H4 (cell line): ENCODE measurements at regions not wholly inside any gene's neighbourhood (a gene's known extent, or its start where the extent isn't known, plus 50 kb on each side); places are given as distances from the start of the nearest gene placed in this dataset.
"Not testable (repeated sequence)": the region's sequence is repeated elsewhere in the genome, so short reads cannot be mapped to it uniquely, and the experiment has no call there.

Experiments used
- DNase-seq: peaks from one replicate; pipeline ENCODE4 v3.0.0-alpha.2; 2015; ENCODE audit warnings: low spot score

GRCh38 chr1:55541296-55541695, 326.1 kb upstream of the USP24 start:
- DNase-seq, result no peak

GRCh38 chr1:55539652-55540512, 324.7 kb upstream of the USP24 start:
- no peak for DNase-seq

DNA sequence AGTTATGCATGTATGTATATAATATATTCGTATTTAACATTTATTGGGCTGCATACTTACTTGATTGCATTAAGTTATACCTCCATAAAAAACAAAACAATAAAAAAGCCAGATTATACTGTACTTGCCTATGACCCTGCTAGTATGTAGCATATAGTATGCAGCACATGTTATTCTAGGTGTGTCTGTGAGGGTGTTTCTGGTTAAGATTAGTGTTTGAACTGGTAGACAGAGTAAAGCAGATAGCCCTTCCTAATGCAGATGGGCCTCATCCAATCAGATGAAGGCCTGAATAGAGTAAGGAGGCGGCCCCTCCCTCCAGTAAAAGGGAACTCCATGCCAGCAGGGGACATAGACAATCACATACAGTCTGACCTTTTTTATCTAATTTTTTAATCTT, 323.3 kb upstream of the USP24 start:
- no peak for DNase-seq

GRCh38 chr1:55536545-55536865, 321.3 kb upstream of the USP24 start:
- DNase-seq, result no peak

- no peak for DNase-seq
These were observed 320.8 kb upstream of the USP24 start for GRCh38 chr1:55535724-55536544.

DNA sequence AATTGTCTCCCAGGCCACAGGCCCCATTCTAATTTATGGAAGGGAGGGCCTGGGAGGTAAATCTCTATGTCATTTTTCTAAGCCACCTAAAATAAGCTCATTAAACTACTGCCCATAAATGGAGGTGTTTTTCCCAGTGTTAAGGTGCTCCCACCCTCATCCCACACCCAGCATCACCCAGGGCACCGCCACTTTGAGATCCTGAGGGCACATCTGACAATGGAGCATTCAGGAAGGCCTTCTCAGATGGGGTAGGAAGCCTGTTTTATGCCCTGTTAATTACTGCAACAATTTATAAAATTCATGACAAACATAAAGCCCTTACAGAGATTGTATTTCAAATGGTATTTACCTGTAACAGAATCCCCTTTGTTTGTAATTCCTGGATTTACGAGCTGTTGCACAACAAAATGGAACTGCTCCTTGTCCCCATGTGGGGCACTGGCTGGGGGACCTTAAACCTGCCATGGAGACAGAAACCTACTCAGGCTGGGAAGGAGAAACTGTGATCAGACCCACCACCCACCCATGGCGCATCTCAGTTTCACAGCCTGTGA, 319.5 kb upstream of the USP24 start:
- DNase-seq, result no peak

DNA sequence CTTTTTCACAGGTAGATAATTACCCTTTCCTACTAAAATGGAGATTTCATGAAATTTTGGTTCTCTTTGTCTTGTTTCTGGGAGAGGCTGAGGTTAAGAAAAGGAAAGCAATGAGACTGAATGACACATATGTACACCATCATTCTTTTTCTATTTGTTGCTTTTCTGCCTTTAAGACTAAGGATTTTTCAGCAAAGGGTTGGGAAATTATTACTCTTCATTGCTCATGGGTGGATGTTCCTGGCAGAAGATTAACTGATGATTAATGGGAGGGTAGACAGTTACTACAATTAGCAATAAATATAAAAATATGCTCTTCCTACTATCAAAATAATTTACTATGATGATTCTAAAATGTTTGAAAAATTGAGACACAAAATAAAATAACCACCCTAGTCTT, 316.5 kb upstream of the USP24 start:
- DNase-seq, result no peak

DNA sequence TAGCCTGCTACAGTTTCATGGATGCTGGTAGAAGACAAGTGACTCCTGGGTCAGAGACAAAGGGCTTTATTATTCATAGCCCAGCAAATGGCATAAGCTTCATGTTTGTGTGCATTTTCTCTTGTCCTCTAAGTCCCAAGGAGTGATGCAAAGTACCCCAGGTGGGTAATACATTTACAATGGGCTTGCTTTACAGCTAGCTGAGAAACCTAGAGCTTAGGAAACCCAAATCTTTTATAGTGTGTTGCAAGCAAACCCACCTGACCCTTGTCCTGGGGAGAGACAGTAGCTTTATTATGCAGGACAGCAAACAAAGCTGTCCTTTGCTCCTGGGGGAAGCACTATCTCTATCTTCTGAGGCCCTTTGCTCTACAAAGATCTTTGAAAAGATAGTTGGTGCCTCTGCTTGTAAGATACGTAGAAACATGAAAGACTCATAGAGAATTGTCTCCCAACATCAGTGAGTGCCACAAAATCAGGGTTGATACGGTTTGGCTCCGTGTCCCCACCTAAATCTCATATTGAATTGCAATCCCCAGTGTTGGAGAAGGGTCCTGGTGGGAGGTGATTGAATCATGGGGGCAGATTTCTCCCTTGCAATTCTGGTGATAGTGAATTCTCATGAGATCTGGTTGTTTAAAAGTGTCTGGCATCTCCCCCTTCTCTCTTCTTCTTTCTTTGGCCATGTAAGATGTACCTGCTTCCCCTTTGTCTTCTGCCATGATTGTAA, 315.8 kb upstream of the USP24 start:
- DNase-seq, result no peak

DNA sequence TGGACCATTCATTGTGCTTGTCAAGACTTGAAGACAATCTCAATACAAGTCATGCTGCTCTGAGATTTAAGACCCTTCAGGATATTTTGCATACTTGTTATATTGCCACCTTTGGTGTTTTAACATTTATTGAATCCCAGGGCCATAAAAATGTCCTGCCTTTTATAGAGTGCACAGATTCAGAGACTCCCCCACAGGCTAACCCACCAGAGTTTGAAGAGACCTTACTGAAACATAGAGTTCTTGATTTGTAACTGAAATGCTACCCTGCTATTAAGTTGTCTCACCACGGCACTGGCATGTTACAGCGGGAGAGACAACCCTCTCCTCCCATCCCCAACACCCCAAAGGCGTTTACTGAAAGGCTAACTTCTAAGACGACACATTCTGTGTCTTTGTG, 313.9 kb upstream of the USP24 start:
- no peak for DNase-seq

DNA sequence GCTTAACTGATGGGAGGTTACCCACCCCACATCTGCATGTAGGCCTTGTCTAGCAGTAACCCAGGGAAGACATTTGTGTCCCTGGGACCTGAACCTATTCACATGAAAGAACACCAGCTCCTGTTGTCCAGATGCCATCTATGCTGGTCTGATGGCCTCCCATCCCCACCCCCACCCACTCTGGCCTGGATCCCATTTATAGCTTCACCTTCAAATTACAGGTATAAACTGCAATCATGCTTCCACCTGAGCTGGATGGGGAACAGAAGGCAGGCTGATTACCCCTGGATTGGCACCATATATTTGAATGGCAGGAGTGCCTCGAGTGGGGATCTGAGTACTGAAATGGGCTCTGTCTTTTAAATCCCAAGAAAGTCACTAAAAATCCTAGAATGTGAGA, 312.7 kb upstream of the USP24 start:
- no peak for DNase-seq

- DNase-seq, result no peak
These were observed 311.6 kb upstream of the USP24 start for GRCh38 chr1:55526716-55527115.

DNA sequence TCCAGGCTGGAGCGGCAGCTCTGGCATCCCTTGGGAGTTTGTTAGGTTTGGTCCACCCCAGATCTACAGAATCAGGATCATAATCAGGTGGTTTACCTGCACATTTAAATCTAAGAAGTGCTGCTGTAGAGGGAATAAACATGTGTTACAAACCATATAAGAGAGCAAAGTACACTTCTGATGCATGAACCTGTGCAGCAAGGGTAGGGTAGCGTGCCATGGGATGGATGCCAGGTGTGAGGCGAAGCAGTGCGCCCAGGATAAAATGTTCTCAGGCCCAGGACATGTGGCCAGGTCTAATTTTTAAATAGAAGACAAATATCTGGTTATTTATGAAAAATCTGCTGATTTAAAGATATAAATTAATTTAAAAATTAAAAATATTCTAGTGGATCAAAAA, 308.8 kb upstream of the USP24 start:
- no peak for DNase-seq

DNA sequence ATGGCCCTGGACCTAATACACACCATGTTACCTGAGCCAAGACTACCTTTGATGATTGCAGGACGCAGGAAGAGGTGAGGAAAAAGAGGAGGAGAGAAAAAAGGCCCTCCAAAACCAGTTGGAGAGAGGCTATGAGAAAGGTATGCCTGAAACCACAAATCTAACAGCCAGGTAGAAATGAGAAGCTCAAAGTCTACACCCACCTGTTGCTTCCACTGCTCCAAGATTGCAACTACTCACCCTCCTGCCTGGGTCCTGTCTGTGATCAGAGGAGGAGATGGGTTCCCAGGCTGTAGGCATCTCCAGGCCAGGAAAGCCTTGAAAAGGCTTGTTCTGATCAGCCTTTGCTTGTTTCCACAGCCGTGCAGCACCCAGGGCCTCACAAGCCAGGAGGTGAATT, 307.8 kb upstream of the USP24 start:
- no peak for DNase-seq

DNA sequence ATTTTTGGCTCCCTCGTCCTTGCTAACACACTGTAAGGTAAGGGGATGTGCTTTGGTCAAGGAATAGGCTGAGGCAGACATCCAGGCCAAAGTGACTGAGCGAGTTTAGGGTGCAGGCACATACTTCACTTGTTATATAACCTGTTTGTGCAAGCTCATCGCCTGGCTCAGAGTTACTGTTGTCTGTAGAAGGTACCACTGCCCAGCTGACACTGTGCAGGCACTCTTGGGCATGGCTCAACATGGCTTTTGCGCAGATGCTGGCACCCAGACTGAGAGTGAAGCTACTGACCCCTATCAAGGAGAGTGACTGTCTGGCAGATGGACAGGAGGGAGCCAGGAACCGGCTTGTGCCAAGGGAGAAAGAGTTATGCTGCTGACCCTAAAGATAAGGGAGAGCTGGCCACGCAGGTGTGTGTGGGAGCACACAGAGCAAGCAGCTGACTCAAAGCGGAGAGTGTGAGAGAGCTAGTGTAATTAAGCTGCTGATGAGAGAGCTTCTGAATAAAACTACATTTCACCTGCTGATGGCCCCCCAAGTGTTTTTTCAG, 307.3 kb upstream of the USP24 start:
- no peak for DNase-seq

GRCh38 chr1:55520861-55521260, 305.7 kb upstream of the USP24 start:
- DNase-seq, result no peak

- peak; percentile 28 for DNase-seq
These were observed 304.9 kb upstream of the USP24 start for GRCh38 chr1:55519937-55520683.

- DNase-seq, result no peak
These were observed 304.1 kb upstream of the USP24 start for GRCh38 chr1:55519276-55519675.

DNA sequence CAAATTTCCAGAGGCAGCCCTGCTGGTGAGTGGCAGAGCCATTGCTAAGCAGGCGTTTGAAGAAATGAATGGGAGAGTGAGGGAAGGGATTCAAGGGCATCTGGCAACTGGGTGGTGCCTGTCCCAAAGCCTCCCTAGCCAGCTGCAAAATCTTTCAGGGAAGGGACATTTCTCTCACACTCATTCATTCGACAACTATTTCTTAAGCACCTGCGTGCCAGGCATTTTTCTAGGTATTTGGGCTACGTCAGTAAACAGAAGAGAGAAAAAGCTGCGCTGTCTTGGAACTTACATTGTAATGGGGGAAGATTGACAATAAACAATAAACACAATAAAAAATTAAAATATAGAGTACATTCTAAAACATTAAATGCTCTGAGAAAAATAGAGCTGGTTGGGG, 301.9 kb upstream of the USP24 start:
- DNase-seq, result no peak

- not testable (repeated sequence) for DNase-seq
These were observed 299.4 kb upstream of the USP24 start for GRCh38 chr1:55514571-55514970.

GRCh38 chr1:55512466-55512865, 297.3 kb upstream of the USP24 start:
- no peak for DNase-seq

- DNase-seq, result no peak
These were observed 292.4 kb upstream of the USP24 start for GRCh38 chr1:55507578-55507931.
